Smooth muscle cell (in vitro differentiated cells): ENCODE measurements at regions not wholly inside any gene's neighbourhood (a gene's known extent, or its start where the extent isn't known, plus 50 kb on each side); places are given as distances from the start of the nearest gene placed in this dataset.
A peak's percentile ranks its signal among the peaks of the same experiment; 100 is the strongest.
"Not testable (repeated sequence)": the region's sequence is repeated elsewhere in the genome, so short reads cannot be mapped to it uniquely, and the experiment has no call there.

Experiments
- DNase-seq: peaks from one replicate; lab custom pipeline; 2025; ENCODE audit not compliant: unreplicated experiment; lab: John Stamatoyannopoulos, UW
- H2AFZ ChIP-seq: fragments of 200-600 bp; sonication (generic); 2 replicates; pipeline ENCODE4 v1.6.0; 2016; ENCODE audit warnings: antibody characterized with exemption, low read depth, mild to moderate bottlenecking
- H3F3A ChIP-seq: fragments of 200-600 bp; sonication (generic); 2 replicates; pipeline ENCODE4 v1.6.0; 2017; ENCODE audit warnings: antibody characterized with exemption, low read depth
- H3K27ac ChIP-seq: fragments of 200-600 bp; sonication (generic); 2 replicates; pipeline ENCODE4 v1.5.1; 2016; ENCODE audit warnings: low read depth, mild to moderate bottlenecking
- H3K27me3 ChIP-seq: fragments of 200-600 bp; sonication (generic); 2 replicates; pipeline ENCODE4 v1.6.1; 2016; ENCODE audit warnings: low read depth, mild to moderate bottlenecking
- H3K36me3 ChIP-seq: fragments of 200-600 bp; sonication (generic); 2 replicates; pipeline ENCODE4 v1.5.1; 2016; ENCODE audit warnings: low read depth
- H3K4me1 ChIP-seq: fragments of 200-600 bp; sonication (generic); 2 replicates; pipeline ENCODE4 v1.5.1; 2016; ENCODE audit warnings: low read depth
- H3K4me2 ChIP-seq: fragments of 200-600 bp; sonication (generic); 2 replicates; pipeline ENCODE4 v1.6.0; 2016; ENCODE audit warnings: mild to moderate bottlenecking
- H3K4me3 ChIP-seq: fragments of 200-600 bp; sonication (generic); 2 replicates; pipeline ENCODE4 v1.5.1; 2016; ENCODE audit warnings: mild to moderate bottlenecking
- H3K79me2 ChIP-seq: fragments of 200-600 bp; sonication (generic); 2 replicates; pipeline ENCODE4 v1.6.0; 2016; ENCODE audit warnings: low read depth, mild to moderate bottlenecking
- H3K9ac ChIP-seq: fragments of 200-600 bp; sonication (generic); 2 replicates; pipeline ENCODE4 v1.6.0; 2016; ENCODE audit warnings: low read depth
- H3K9me3 ChIP-seq: fragments of 200-600 bp; sonication (generic); replicated peaks from 2 replicates; pipeline ENCODE4 v1.5.1; 2016; ENCODE audit warnings: low read depth
- H4K20me1 ChIP-seq: fragments of 200-600 bp; sonication (generic); 2 replicates; pipeline ENCODE4 v1.6.0; 2016; ENCODE audit warnings: low read depth
- CTCF ChIP-seq: fragments of 200-600 bp; sonication (generic); IDR thresholded peaks from 2 replicates; pipeline ENCODE4 v1.5.1; 2017; ENCODE audit warnings: borderline replicate concordance, mild to moderate bottlenecking, antibody characterized with exemption; ENCODE audit not compliant: insufficient read depth, poor library complexity, severe bottlenecking
- WGBS: methylation state at CpG from one replicate; pipeline ENCODE4 v1.1.7; 2016; ENCODE audit warnings: low lambda C conversion rate; 5-methylcytosine and 5-hydroxymethylcytosine counted together

GRCh38 chr9:108779551-108780325 lies 76.0 kb downstream of the ACTL7B start:
- Histone ChIP-seq H3K4me3 (no peak overlapping the region), H3K9me3 (no peaks in the 10 kb centered on the region), H3F3A (no peaks in the 10 kb centered on the region), H3K36me3 (no peaks in the 10 kb centered on the region), H3K4me2 (no peak overlapping the region), H3K27ac (no peak overlapping the region), H2AFZ (no peak overlapping the region), H3K79me2 (no peaks in the 10 kb centered on the region), H3K27me3 (no peaks in the 10 kb centered on the region), H3K4me1 (peaks cover 22% of the 10 kb centered on the region), H4K20me1 (no peaks in the 10 kb centered on the region), H3K9ac (no peak overlapping the region)
- TF ChIP-seq CTCF = no peak
- 86% methylated on average over 10 of the region's 10 CpGs for WGBS
- DNase-seq = no peak

GRCh38 chr9:108776920-108777639 lies 78.7 kb downstream of the ACTL7B start:
- no peaks in the 10 kb centered on the region for H3K36me3 ChIP-seq
- H3K27me3 ChIP-seq = no peaks in the 10 kb centered on the region
- peak; percentile 18 for TF ChIP-seq CTCF
- no peaks in the 10 kb centered on the region for H4K20me1 ChIP-seq
- H3K79me2 ChIP-seq = no peaks in the 10 kb centered on the region
- no peaks in the 10 kb centered on the region for H3K9me3 ChIP-seq
- no peak overlapping the region for H3K4me2 ChIP-seq
- 51% methylated on average over 4 of the region's 4 CpGs for WGBS
- no peak overlapping the region for H3K4me3 ChIP-seq
- H3K27ac ChIP-seq = no peak overlapping the region
- peaks cover 8% of the 10 kb centered on the region for H3K4me1 ChIP-seq
- H3F3A ChIP-seq = no peaks in the 10 kb centered on the region
- no peak overlapping the region for H2AFZ ChIP-seq
- no peak for DNase-seq
- no peak overlapping the region for H3K9ac ChIP-seq

GRCh38 chr9:108775901-108776306 lies 79.9 kb downstream of the ACTL7B start:
- H3K36me3 ChIP-seq = no peaks in the 10 kb centered on the region
- no peaks in the 10 kb centered on the region for H3K9me3 ChIP-seq
- no peaks in the 10 kb centered on the region for H3K27me3 ChIP-seq
- no peak overlapping the region for H3K4me2 ChIP-seq
- H3F3A ChIP-seq = no peaks in the 10 kb centered on the region
- H3K27ac ChIP-seq = no peak overlapping the region
- peaks cover 6% of the 10 kb centered on the region for H3K4me1 ChIP-seq
- H3K9ac ChIP-seq = no peak overlapping the region
- no peak for DNase-seq
- no peak for TF ChIP-seq CTCF
- no peak overlapping the region for H3K4me3 ChIP-seq
- no peaks in the 10 kb centered on the region for H3K79me2 ChIP-seq
- H4K20me1 ChIP-seq = no peaks in the 10 kb centered on the region
- H2AFZ ChIP-seq = no peak overlapping the region

- not testable (repeated sequence) for H2AFZ ChIP-seq
Observed at GRCh38 chr9:108774088-108774487, 81.7 kb downstream of the ACTL7B start.

More at GRCh38 chr9:108774088-108774487, 81.7 kb downstream of the ACTL7B start:
- H3F3A ChIP-seq, H3K27ac ChIP-seq, H3K9me3 ChIP-seq, H3K4me1 ChIP-seq, DNase-seq, H3K9ac ChIP-seq, H4K20me1 ChIP-seq, H3K4me3 ChIP-seq, H3K27me3 ChIP-seq, H3K36me3 ChIP-seq, H3K79me2 ChIP-seq, H3K4me2 ChIP-seq: not testable (repeated sequence)
- 95% methylated on average over 7 of the region's 7 CpGs for WGBS
